AG08396 (cell line): ENCODE measurements at regions not wholly inside any gene's neighbourhood (a gene's known extent, or its start where the extent isn't known, plus 50 kb on each side); places are given as distances from the start of the nearest gene placed in this dataset.

Source experiments
- DNase-seq: peaks from one replicate; pipeline ENCODE4 v3.0.0; 2012; ENCODE audit warnings: low spot score, mixed read lengths

DNA sequence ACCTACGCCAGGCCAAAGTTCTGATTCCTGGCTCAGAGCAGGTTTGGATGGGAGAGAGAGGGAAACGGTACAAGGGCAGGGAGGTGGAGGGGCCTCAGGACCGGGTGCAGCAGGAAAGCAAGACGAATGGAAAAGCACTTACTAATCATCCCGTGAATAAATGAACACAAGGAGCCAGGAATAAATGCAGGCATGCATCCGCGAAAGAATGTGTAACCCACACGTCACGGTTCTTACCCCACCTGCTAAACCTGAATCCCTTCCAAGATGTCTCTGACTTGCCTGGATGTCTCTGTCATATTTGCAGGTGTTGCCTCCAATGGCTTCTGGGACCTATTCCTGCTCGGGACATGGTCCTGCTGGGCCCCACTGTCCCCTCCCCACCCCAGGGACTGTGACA lies 335.2 kb upstream of the RNF32 start:
- no peak for DNase-seq

DNA sequence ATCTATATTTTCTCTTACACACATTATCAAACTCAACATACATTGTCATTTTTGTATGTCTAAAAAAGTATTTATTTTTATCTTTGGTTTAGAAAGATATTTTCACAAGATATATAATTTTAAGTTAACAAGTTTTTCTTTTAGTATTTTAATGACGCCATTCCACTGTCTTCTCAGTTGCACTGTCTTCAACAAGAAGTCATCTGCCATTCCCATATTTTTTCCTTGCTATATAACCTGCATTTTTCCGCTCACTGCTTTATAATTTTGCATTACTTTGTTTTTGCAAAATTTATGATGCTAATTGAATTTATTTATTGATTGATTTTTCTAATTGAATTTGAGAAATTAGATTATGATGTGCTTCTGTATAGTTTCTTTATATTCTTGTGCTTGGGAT lies 357.8 kb upstream of the RNF32 start:
- DNase-seq: no peak

DNA sequence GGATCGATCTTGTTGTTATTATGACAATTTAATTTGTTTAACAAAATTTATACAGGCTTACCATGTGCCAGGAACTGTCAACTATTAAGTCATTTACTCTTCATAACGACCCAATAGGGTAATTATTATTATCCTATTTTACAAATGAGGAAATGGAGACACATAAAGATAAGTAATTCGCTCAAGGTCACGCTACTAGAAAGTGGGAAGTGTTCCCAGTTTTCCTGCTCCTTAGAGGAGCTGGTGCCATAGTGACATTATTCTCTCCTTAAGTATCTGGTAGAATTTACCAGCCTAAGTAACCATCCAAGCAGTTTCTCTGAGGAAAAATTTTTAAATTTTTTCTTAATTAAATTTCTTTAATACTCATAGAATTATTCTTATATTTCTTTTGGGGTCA lies 360.9 kb upstream of the RNF32 start:
- no peak for DNase-seq

DNA sequence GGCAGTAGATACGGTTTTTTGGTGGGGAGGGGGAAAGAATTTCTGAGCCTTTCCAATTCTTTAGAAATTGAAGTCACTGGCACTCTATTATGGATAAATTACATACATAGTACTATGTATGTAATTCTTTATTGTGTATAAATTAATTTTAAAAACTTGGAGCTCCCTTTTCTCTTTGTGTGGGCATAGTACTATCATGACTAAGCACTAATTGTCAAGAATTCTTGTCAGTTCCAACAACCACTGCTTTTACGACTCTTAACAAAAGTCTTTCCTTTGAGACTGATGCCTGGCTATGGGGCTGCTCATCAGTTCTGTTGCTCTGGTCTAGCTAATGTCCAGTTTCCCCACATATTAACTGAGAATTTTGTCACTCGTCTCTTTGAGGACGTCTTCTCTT lies 365.3 kb upstream of the RNF32 start:
- no peak for DNase-seq

DNA sequence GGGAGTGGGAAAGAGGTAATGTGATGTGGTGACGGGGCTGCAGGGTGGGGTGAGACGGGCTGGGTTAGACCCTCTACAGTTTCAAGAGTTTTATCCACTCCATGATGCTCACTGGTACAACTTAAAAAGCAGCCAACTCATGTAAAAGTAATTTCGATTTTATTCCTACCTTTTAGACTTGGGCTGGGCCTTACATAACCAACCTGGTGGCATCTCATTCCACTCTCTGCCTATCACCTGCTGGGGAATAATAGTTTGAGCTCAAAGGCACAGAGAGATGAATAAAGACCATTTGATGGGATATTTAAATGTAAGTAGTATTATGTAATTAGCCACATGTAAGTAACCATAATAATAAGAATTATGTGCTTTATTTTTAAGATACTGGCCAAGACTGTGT lies 366.0 kb upstream of the RNF32 start:
- no peak for DNase-seq

DNA sequence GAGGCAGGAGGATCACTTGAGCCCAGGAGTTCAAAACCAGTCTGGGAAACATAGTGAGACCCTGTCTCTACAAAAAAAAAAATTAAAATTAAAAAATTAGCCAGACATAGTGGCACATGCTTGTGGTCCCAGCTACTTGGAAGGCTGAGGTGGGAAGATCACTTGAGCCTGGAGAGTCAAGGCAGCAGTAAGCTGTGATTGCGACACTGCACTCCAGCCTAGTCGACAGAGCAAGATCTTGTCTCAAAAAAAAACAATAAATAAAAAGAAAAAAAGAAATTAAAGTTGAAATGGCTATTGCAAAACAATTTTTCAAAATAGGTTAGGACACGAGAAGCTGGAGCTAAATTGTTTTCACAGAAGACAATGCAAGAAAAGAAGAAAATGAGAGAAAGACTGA lies 379.0 kb upstream of the RNF32 start:
- DNase-seq: no peak

DNA sequence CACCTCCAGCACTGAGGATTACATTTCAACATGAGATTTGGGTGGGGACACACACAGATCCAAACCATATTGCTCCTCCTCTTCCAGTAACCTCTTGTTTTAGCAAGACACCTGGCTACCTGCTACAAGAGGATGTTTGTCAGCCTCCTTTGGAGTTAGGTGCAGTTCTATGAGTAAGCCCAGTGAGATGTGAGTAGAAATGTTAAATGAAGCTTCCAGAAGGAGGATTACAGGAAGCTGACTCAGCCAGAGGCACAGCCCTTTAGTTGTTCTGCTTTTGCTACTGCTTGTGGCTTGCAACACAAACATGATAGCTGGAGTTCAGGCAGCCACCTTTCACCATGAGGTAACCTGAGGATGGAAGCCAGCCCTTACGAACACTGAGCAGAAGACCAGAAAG lies 382.7 kb upstream of the RNF32 start:
- no peak for DNase-seq

DNA sequence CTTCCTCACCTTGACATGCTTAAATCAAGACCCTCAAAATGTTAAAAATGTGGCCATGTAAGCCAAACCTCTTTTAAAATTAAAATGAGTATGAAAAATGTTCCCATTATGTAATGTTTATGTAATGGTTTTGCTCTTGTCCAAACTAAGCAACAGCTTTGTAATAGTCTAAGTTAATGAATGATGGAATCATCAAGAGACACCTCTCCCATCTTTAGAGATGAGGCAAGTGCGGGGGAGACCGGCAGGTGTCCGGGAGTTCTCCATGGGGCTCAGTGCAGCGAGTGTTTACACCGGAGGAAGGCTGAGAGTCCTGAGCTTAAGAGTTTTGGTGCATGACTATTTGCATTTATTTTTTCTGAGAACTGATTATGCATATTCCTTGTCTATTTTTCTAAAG lies 384.9 kb upstream of the RNF32 start:
- no peak for DNase-seq

DNA sequence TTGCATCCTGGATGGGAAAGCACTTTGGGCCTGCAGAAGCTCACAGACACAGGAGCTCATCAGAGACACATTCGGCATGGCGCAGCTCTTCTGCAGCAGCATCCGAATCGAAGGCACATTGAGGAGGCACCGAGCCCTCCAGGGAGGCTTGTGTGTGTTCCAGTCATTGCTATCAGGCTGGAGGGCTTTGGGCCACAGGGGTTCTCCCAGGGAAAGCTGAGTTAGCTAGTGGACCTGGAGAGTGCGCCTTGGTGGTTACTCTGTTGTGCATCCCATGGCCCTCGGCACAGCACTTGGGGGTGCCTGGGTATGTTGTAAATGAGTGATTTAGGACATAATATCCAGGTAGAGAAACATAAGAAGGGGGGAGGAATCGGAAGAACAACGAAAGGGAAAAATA lies 388.7 kb upstream of the RNF32 start:
- DNase-seq: no peak

DNA sequence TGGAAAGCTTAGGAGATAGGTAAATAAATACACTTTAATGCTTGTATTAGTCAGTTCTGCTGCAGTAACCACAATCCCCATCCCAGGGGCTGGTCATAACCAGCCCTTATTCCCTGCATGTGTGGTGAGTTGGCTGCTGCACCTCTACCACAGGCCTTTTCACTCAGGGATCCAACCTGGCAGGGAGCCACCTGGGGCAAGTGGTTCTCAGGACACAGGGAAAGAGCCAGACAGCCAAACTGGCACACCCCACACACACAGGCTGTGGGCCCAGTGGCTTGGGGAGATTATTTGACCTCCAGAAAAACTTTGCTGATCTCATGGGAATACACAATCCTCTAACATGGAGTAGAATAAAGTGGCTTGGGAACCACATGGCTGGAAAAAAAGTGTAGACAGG lies 400.0 kb upstream of the RNF32 start:
- no peak for DNase-seq

DNA sequence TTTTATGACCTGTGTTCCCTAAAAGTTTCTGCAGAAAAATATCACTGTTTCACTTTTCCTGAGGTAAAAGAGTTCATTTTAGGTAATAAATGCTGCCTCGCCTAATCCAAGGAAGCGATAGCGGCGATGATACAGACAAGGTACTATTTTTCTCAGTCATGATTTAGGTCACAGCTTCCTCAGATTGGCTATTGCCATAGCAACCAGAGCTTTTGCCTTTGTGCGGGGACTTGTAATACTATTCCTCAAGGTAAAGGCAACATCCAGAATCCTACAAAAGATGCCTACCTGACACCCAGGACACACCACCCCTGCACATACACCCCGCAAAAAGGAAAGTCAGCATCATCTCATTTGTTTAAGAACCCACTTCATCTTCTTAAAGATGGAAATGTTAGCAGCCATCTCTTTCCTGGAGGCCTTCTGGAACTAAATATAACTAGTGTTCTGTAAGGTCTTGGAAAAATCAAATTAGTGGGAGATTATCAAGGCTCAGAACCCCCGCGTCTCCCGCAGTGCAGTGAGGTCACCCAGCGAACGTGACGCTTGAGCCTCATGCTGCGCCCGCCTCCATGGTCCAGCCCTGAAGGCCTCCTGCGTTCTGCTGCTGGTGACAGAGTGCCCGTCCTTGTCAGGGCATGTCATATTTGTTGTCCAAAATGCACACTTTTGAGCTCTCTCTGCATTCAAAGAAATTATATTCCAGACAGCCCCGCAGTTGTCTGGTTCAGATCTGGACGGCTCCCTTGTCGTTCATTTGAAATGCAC lies 402.0 kb upstream of the RNF32 start:
- no peak for DNase-seq

DNA sequence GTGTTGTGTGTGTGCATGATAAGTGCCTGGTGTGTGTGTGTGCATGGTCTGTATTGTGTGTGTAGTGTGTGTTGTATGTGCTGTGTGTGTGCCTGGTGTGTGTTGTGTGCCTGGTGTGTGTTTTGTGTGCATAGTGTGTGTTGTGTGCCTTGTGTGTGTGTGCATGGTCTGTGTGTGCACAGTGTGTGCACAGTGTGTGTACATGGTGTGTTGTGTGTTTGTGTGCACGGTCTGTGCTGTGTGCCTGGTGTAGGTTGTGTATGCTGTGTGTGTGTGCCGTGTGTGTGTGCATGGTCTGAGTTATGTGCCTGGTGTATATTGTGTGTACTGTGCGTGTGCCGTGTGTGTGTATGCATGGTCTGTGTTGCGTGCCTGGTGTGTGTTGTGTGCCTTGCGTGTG lies 403.0 kb upstream of the RNF32 start:
- DNase-seq: no peak

DNA sequence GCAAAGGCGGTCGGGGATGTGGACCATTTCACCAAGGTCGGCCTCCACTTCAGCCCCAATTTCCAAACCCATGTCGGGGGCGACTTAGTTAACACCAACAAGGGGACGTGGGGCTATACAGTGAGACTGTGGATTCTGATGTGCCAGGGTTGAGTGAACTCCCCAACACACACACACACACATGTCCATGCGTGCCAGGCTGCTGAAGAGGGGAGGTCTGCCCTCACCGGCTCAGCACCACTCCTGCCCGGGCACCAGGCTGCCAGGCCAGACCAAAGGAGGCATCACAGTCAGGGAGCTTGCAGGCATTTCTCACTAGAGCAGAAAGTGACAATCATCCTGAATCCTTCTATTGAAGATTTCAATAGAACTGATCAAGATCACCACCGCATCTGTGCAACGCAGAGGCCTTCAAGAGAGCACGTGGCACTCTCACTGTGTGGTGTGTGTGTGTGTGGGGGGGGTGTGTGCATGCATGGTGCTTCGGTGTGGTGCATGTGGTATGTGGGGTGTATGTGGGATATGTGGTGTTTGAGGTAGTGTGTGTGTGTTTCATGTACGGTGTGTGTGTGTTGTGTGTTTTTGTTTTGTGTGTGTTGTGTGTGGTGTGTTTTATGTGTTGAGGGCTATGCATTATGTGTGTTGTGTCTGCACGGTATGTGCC lies 403.5 kb upstream of the RNF32 start:
- no peak for DNase-seq

DNA sequence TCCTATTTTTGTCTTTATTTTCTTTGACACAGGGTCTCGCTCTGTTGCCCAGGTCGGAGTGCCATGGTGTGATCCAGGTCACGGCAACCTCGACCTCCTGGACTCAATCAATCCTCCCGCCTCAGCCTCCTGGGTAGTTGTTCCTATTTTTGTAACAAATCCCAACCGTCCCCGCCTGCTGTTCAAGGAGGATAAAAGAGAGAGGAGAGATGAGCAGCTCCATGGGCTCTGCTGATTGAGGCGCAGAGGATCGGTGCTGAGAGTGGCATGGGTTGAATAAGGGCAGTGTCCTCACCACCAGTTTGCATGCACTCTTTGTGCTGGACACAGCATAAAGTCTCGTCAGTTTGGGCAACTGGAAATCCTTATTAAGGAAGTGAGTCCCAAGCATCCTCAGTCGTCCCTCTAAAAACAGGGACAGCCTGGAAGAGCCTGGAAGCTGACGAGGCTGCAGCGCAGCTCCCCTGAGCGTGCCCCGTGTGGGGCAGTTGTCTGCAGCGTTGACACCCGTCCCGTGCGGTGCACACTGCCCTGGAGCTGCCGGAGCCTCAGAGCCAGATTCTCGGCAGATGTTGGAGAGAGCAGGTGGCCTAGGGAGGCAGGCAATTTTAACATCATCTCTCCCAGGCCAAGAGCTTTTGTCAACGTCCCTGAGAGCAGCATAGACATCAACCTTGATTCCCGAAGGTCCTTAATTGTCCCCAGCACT lies 404.2 kb upstream of the RNF32 start:
- DNase-seq: no peak

DNA sequence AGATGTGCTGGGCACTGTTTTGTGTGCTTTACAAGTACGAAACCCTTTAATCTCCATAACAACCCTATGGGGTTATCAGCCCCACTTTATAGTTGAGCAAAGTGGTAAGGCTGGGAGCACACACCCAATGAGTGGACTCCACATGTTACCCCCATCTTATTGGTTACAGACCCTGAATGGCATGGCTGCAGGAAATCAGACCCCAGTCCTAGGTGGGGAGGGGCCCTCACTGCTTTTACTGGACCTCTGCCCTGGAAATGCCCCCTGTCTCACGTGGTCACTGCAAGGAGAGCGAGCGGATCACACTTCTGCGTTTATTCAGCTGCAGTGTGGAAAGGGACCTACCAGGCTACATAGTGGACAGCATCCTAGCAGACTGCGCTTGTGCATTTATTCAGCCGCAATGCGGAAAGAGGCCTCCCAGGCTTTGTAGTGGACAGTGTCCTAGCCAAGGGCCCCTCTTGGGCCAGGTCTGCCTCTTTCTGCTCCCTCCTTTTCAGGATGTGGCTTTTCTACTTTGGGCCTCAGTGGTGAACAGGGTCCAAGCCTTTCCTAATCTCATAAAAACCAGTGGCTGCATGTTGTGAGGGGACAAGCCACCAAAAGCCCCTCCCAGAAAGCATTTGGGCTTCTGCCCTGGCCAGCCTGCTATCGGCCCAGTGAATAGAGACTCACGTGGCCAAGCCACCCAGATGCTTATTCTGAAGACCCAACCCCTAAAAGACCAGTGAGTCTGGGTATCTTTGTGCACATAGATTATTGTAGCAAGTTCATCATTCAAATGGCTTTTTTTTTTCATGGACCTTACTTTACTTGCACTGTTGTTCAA lies 405.7 kb upstream of the RNF32 start:
- DNase-seq: no peak

DNA sequence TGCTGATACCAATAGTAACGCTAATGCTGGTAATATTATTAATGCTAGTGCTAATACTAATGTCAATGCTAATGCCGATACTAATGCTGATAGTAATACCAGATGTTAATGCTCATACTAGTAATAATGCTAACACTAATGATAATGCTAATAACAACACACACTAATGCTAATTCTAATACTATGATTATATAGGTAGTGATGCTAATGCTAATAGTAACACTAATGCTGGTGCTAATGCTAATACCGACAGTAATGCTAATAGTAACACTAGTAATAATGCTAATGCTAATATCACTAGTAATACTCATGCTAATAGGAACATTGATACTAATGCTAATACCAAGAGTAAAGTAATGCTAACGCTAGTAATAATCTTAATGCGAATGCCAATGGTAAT lies 406.4 kb upstream of the RNF32 start:
- DNase-seq: no peak

DNA sequence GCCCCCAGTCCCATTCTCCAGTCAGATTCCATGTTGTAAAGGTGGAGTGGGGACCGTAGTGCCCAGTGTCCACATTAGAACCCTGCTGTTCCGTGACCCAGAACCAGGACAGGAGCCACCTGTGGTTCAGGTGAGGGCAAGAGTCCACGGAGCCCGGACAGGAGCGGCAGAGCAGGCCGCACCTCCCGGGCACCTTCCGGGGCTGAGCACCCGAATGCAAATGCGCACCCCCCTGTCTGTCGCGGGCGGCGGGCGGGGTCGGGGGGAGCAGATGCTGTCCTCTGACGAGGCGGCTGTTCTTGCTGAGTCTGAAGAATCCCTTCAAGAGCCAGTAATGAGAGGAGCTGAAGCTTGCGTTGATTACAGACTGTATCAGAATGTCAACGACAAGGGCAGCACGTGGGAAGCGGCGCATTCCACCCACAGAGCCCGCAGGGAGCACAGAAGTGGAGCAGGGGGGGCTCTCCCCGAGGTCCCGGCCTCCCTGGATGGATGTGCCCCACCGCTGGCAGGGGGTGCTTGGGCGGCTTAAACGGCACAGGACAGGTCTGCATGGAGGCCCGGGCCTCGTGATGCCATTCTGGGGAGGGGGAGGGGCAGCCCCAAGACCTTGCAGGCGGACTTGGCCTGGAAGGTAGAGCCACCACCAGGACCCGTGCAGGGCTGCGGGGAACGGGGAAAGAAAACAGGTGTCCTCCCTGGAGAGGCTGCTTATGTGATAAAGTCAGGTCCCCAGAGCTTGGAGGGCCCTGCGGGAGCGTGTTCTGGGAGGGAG lies 407.5 kb upstream of the RNF32 start:
- DNase-seq: no peak

DNA sequence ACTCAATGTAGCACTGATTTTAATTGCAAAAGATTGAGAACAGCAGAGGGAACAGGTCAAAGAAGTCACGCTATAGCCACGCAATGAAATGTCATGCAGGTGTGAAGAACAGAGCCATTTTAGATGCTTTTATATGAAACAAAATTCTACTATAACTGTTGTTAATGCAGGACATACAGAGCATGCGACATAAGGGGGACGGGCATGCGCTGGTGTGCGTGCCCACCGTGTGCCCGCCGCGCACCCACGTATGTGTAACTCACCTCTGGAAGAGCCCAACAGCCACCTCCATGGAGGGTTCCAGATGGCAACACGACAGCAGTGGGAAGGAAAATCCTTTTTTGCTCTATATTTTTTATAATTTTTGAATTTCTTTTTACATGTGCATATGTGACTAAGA lies 410.0 kb upstream of the RNF32 start:
- no peak for DNase-seq

DNA sequence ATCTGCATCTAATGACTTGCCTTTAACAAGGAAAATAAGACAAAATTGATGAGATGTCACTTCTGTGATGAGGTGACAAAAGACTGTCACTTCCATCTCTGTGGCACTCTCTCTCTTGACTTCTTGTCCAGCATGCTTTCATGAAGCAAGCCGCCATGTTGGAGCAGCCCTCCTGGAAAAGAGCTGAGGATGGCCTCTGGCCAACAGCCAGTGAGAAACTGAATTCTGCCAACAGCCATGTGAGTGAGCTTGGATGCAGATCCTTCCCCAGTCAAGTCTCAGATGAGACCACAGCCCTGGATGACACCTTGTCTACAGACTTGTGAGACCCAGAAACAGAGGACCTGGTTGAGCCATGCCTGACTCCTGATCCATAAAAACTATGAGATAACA lies 412.6 kb upstream of the SHH start:
- DNase-seq: no peak

DNA sequence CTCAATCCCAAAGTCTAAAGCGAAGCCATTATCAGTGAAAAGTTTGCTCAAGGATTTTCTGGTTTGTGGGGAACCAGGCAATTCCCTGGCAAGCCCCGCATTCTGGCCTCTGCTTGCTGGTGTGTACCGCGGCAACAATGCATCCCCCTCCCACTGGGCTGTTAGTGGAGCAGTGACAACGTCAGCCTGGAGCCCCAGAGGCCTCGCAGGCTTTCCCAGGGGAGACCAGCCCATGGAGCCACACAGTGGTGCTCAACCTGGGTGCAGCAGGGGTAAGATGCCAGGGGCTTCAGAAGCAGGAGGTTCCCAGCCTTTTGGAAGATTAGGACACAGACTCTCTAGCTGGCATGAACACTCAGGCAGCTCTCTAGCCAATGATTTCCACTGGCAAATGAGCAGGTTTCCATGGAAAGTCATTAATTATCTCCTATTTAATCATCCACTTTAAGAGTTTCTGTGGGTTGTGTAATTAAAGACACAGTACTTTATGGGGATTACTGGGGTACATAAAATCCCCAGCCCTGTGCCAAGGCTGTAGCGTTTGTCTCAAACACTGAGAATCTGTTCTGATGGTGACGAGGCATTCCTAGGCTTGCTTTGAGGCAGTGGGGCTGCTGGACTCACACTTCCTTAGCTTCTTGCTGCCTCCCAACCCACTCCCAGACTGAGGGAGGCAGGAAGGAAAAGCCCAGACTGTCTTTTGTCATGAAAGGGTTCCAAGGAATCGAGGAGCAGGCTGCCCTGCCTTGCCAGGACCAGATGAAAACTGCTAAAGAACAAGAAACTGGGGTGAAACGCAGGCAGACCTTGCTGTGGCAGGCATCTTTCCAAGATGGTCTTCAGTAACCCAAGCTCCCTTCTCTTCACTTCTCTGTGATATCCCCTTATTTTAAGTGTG lies 411.9 kb upstream of the SHH start:
- no peak for DNase-seq

DNA sequence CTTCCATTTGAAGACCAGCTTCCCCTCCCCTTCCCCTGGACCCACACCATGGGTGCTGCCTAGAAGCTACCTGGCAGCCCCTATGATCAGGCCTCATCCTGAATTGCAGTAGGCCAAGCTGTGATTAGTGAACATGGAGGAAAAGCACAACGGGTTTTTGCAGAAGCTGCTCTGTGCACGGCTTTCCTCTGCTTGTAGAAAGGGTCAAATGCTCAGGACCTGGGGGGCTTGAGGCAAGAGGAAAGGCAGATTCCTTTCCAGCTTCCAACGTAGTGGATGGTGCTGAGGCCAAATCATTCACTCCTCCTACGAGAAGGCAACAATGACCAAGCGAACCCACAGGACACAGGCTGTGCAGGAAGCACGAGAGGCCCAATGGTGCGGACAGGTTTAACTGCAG lies 410.3 kb upstream of the SHH start:
- no peak for DNase-seq
